Testis (tissue), 2 donors: ENCODE measurements at regions not wholly inside any gene's neighbourhood (a gene's known extent, or its start where the extent isn't known, plus 50 kb on each side); places are given as distances from the start of the nearest gene placed in this dataset.

Experiments
- DNase-seq: peaks from one replicate; pipeline ENCODE4 v3.0.0-alpha.2; 2019
- H3K27ac ChIP-seq, 2 donors: fragments of 200-600 bp; sonication (generic); one replicate each; pipeline ENCODE4 v1.5.1; 2019
- H3K27me3 ChIP-seq: fragments of 200-600 bp; sonication (generic); one replicate; pipeline ENCODE4 v1.5.1; 2019
- H3K36me3 ChIP-seq: fragments of 200-600 bp; sonication (generic); one replicate; pipeline ENCODE4 v1.5.1; 2017; ENCODE audit warnings: low read depth; ENCODE audit errors: missing control alignments
- H3K4me1 ChIP-seq: fragments of 200-600 bp; sonication (generic); one replicate; pipeline ENCODE4 v1.5.1; 2019
- H3K4me3 ChIP-seq, 2 donors: fragments of 200-600 bp; sonication (generic); one replicate each; pipeline ENCODE4 v1.5.1; 2017 to 2019
- H3K9me3 ChIP-seq: fragments of 200-600 bp; sonication (generic); one replicate; pipeline ENCODE4 v1.5.1; 2017
- POLR2A ChIP-seq: fragments of 450-650 bp; IDR thresholded peaks from one replicate; pipeline ENCODE4 v1.6.1; 2017; ENCODE audit warnings: antibody characterized with exemption, mild to moderate bottlenecking, moderate library complexity
- WGBS, 2 donors: methylation state at CpG; one replicate each; pipeline ENCODE4 v1.1.5; 2018; 5-methylcytosine and 5-hydroxymethylcytosine counted together
- intact Hi-C: fragments of 100-400 bp; cut with DNase I; formaldehyde crosslinking; loops from one replicate; pipeline ENCODE4 v1.15.1; 2023; ENCODE audit warnings: low total_unique reads
- TF ChIP-seq, protein P1 (sequence below), 3 experiments: fragments of 450-650 bp in 2 of 3; fragments of 200-600 bp in 1 of 3; sonication (generic) in 1 of 3; IDR thresholded peaks; one replicate each; pipeline ENCODE4 v1.5.1; 2016 to 2019; ENCODE audit warnings: antibody characterized with exemption in 3 of 3, mild to moderate bottlenecking in 2 of 3, moderate library complexity in 1 of 3

DNA sequence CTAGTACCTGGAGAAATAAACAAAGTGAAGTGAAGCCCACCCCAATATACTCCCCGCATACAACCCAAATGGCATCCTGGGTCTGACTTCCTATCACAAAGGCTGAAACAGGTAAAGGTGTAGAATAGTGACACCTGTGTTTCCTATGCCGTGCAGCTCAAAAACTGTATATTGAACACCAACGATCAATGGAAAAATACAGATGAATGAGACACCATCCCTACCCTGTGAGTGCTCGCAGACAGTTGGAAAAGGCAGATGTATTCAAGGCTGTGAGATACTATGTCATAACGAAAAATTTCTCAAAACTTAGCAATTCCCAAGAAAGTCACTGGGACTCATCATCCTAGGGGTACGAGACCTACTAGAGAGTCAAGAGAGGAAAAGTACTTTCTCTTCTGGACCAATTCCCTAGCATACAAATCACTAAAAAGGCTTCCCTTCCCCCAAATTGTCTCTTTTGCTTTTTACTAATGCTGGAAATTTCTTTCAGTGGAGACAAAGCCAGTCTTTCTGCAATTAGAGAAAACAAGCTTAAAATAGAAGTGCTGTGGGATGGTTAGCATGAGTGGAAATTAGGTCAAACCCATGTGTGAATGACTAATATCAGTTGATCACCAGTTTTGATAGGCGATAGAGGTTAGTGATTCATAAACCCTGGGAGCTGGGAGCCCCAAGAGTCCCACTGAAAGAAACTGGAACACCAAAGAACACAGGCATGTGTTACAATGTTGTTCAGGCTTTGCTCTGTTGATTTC is 249.7 kb downstream of the SPTSSA start:
- WGBS, 2 donors, result 73 to 76% methylated on average over 7 of the region's 7 CpGs
- DNase-seq, result no peak
- intact Hi-C loops, result no loop called here
- H3K4me3 ChIP-seq, result no peak overlapping the region
- no peaks in the 10 kb centered on the region for H3K36me3 ChIP-seq
- no peaks in the 10 kb centered on the region for H3K27me3 ChIP-seq
- no peaks in the 10 kb centered on the region for H3K9me3 ChIP-seq
- H3K4me1 ChIP-seq, result no peaks in the 10 kb centered on the region
- no peak overlapping the region for H3K27ac ChIP-seq
- TF ChIP-seq POLR2A, result no peak
- TF ChIP-seq, protein P1, sequence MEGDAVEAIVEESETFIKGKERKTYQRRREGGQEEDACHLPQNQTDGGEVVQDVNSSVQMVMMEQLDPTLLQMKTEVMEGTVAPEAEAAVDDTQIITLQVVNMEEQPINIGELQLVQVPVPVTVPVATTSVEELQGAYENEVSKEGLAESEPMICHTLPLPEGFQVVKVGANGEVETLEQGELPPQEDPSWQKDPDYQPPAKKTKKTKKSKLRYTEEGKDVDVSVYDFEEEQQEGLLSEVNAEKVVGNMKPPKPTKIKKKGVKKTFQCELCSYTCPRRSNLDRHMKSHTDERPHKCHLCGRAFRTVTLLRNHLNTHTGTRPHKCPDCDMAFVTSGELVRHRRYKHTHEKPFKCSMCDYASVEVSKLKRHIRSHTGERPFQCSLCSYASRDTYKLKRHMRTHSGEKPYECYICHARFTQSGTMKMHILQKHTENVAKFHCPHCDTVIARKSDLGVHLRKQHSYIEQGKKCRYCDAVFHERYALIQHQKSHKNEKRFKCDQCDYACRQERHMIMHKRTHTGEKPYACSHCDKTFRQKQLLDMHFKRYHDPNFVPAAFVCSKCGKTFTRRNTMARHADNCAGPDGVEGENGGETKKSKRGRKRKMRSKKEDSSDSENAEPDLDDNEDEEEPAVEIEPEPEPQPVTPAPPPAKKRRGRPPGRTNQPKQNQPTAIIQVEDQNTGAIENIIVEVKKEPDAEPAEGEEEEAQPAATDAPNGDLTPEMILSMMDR (IDR thresholded peaks at IDR 0.05), result no peak

DNA sequence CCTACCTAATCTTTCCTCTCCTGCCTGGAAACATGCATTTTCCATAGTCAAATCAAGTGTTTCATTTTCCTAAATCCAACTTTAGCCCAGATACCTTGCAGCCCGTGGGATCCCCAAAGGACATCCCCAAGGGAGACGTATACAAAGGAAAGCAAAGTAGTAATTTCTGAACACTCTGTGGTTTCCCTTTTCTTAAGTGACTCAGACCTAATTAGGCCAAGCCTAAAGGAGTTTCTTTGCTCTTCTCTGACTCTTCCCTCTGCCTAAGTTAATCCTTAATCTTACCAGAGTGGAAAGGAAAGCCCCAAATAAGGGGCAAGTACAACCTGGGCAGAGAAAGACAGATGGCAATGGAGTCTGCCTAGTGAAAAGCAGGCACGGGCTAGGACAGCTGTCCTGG is 250.3 kb downstream of the SPTSSA start:
- no peaks in the 10 kb centered on the region for H3K36me3 ChIP-seq
- H3K27ac ChIP-seq, result no peak overlapping the region
- H3K27me3 ChIP-seq, result no peaks in the 10 kb centered on the region
- intact Hi-C loops, result no loop called here
- no peak for DNase-seq
- no peaks in the 10 kb centered on the region for H3K4me1 ChIP-seq
- no peaks in the 10 kb centered on the region for H3K9me3 ChIP-seq
- WGBS, 2 donors, result 55 to 69% methylated on average over 3 of the region's 3 CpGs
- TF ChIP-seq, protein P1 (IDR thresholded peaks at IDR 0.05), result no peak
- no peak for TF ChIP-seq POLR2A
- no peak overlapping the region for H3K4me3 ChIP-seq

DNA sequence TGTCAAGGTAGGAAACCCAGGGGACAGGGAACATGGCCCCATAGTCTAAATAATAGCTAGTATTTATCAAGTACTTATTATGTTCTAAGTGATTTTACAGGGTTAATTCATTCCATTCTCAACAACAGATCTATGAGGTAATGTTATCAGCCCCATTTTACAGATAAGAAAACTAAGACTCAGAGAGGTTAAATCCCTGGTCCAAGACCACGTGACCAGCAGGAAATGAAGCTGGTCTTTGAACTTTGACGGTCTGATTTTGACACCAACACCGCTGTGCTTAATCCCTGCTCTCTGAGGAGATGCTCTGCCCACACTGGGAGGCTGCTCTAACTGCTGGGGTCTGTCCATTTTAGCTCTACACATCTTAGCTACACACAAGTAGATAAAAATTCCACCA is 253.5 kb downstream of the SPTSSA start:
- DNase-seq, result no peak
- Histone ChIP-seq H3K4me3 (no peak overlapping the region), H3K27ac (no peak overlapping the region), H3K4me1 (no peaks in the 10 kb centered on the region), H3K36me3 (no peaks in the 10 kb centered on the region), H3K27me3 (no peaks in the 10 kb centered on the region), H3K9me3 (no peaks in the 10 kb centered on the region)
- intact Hi-C loops, result no loop called here
- 79 to 89% methylated on average over 3 of the region's 3 CpGs for WGBS, 2 donors
- TF ChIP-seq, protein P1 (IDR thresholded peaks at IDR 0.05), result no peak
- no peak for TF ChIP-seq POLR2A

DNA sequence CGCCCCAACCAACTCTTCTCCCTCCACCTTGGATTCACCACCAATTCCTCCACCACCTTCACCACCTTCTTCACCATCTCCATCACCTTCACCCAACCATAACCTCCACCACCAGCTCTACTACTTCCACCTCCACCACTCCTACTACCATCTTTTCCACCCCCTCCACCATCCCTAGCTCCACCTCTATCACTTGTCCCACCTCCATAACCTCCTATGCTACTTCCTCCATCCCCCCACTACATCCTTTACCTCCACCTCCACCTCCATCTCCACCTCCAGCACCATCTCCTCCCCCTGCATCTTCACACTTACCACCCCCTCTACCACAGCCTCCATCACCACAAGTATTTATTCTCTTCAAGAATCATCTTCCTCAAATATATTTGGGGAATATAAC is 254.9 kb upstream of the EGLN3 start:
- intact Hi-C loops, result no loop called here
- no peak for TF ChIP-seq POLR2A
- TF ChIP-seq, protein P1 (IDR thresholded peaks at IDR 0.05), result no peak
- Histone ChIP-seq H3K27me3 (no peaks in the 10 kb centered on the region), H3K9me3 (no peaks in the 10 kb centered on the region), H3K27ac (no peak overlapping the region), H3K4me3 (no peak overlapping the region), H3K36me3 (no peaks in the 10 kb centered on the region), H3K4me1 (no peaks in the 10 kb centered on the region)
- 93 to 96% methylated on average over 1 of the region's 1 CpG for WGBS, 2 donors
- DNase-seq, result no peak

DNA sequence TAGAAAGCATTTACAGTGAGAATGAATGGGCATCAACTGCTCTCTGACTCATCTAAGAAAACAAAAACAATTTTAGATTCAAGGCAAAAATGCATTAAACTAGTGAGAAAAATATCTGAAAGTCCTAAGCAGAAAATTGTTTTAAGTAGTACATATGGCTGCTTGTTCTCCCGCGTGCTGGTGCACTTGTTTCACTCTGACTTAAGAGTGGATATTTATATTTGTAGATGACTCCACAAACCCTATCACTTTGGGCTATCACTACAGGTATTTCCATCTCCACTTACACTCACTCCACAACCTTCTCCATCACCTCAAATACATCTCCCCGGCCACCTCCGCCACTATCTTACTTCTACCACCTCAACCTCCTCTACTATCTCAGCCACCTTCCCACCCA is 253.9 kb upstream of the EGLN3 start:
- no peak for DNase-seq
- H3K4me3 ChIP-seq, result no peak overlapping the region
- H3K27me3 ChIP-seq, result no peaks in the 10 kb centered on the region
- H3K9me3 ChIP-seq, result no peaks in the 10 kb centered on the region
- H3K4me1 ChIP-seq, result no peaks in the 10 kb centered on the region
- intact Hi-C loops, result no loop called here
- no peaks in the 10 kb centered on the region for H3K36me3 ChIP-seq
- no peak overlapping the region for H3K27ac ChIP-seq
- WGBS, 2 donors, result 93 to 99% methylated on average over 4 of the region's 4 CpGs
- no peak for TF ChIP-seq POLR2A
- TF ChIP-seq, protein P1 (IDR thresholded peaks at IDR 0.05), result no peak
